Pulmonary artery endothelial cell (primary cell): ENCODE measurements at regions not wholly inside any gene's neighbourhood (a gene's known extent, or its start where the extent isn't known, plus 50 kb on each side); places are given as distances from the start of the nearest gene placed in this dataset.

Experiments used
- DNase-seq: peaks from one replicate; pipeline ENCODE4 v3.0.0-alpha.2; 2011; ENCODE audit warnings: low read depth, low spot score

DNA sequence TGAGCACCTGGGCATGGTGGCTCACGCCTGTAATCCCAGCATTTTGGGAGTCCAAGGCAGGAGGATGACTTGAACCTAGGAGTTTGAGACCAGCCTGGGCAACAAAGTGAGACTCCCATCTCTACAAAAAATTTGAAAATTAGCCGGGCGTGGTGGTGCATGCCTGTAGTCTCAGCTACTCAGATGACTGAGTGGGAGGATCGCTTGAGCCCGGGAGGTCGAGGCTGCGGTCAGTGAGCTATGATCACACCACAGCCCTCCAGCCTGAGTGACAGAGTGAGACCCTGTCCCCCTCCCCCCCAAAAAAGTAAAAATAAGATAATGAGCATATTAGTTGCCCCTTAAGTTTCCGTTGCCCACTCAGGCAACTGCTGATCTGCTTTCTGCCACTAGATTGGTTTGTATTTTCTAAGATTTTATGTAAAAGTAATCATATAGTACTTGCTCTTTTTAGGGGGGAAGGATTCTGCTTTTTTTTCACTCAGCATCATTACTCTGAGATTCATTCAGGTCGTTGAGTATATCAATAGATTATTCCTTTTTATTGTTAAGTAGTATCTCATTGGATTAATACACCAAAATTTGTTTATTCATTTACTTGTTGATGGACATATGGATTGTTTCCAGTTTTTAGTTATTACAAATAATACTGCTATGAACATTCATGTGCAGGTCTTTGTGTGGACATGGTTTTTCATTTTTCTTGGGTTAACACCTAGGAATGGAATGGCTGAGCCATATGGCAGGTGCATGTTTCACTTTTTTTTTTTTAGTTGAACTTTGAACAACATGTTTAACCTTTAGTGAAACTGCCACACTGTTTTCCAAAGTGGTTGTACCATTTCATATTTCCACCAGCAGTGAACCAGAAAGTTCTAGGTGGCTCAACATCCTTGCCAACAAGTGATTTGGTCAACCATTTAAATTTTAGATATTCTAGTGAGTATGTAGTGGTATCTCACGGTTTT lies 75.0 kb upstream of the SPRED2 start:
- no peak for DNase-seq

DNA sequence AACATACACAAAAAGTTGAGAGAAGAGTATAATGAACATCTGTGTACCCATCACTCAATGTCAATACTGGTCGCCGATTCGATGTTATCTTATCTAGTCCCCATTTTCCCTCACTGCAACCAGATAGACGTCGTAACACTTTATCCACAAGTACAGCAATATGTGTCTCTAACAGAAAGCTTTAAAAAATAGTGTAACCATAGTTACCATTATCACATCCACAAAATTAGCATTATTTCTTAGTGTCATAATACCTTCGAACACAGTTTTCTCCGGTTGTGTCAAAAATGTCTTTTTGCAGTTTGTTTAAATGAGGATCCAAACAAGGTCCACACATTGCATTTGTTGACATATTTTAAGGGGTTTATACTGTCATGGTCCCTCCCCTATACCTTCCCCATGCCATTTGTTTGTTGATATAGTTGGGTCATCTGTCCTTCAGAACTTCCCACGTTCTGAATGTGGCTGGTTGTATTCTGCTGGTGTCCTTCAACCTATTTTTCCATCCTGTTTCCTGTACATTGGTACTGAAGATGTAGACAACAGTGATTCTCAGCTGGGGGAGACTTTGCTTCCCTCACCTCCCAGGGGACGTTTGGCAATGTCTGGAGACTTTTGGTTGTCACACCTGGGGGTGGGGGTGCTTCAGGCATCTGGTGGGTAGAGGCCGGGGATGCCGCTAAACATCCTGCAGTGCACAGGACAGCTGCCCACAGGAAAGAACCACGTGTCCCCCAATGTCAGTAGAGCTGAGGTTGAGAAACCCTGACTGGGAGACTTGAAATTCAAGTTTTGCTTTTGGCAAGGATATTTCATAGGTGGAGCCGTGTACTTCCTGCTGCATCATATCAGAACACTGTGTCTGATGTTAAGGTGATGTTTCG lies 72.7 kb upstream of the SPRED2 start:
- no peak for DNase-seq

DNA sequence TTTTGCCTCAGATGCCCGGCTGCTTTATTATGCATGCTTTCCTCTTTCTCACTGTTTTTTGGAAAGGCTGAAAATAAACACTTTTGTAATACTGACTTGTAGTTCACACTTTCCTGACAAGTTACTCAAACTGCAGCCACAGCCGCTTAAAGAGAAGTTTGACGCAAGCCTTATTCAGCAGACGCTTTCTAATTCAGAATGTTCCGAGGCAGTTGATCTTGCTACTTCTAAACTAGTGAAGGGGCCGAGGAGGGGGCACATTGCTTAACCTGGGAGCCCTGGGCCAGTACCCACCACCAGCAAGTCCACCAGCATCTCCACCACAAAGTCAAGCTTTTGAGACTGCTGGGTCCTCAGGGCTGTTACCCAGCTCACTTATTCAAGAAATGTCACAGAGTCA lies 71.8 kb upstream of the SPRED2 start:
- DNase-seq, result no peak

- no peak for DNase-seq
Measured at GRCh38 chr2:65503746-65504145, 71.3 kb upstream of the SPRED2 start.

- DNase-seq, result no peak
Measured at GRCh38 chr2:65501836-65502235, 69.4 kb upstream of the SPRED2 start.

GRCh38 chr2:65501074-65501473 lies 68.7 kb upstream of the SPRED2 start:
- DNase-seq, result no peak

DNA sequence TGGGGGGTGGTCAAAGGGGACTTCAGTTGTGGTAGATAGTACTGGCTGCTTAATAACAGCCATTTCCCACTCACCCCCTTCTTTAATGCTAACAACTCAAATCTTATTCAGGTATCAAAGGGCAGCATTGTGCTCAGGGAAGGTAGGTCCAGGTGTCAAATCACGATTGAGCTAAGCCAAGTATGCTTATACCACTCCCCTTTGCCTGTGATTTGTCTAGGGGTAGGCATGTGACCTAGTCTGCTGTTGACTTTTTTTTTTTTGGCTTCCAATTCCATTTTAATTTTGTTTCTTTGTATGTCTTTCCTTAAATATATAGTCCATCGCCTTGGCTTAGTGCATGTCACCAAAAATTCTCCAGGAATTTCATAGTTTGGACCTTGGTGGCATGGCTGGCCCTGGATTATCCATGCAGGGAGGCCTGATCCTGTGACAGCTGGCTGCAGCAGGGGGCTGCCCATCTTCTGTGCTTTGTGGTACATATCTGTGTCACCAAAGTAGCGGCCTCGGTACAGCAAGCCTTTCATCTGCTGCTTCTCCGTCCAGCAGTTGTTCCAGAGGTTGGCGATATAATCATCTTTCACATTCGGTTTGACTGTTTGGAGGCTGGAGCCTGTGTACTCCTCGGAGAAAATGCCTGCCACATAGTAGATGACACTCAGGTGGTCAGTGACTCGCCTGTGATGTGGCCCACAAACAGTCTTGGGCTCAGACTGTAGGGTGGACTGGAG lies 68.1 kb upstream of the SPRED2 start:
- DNase-seq, result no peak

- no peak for DNase-seq
Measured at GRCh38 chr2:65499216-65499615, 66.8 kb upstream of the SPRED2 start.

DNA sequence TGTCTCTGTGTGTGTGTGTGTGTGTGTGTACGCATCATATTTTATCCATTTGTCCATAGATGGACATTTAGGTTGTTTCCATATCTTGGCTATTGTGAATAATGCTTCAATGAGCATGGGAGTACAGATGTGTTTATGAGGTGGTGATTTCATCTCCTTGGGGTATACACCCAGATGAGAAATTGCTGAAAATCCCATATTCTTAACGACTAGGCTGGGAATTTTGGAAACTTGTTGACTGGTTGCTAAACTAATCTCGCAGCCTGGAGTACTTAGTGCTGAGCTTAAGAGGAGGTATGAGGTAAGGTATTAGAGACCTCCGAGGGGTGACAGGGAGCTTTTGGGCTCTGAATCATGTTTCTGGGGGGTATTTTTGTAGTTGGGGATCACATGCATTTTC lies 66.0 kb upstream of the SPRED2 start:
- no peak for DNase-seq

DNA sequence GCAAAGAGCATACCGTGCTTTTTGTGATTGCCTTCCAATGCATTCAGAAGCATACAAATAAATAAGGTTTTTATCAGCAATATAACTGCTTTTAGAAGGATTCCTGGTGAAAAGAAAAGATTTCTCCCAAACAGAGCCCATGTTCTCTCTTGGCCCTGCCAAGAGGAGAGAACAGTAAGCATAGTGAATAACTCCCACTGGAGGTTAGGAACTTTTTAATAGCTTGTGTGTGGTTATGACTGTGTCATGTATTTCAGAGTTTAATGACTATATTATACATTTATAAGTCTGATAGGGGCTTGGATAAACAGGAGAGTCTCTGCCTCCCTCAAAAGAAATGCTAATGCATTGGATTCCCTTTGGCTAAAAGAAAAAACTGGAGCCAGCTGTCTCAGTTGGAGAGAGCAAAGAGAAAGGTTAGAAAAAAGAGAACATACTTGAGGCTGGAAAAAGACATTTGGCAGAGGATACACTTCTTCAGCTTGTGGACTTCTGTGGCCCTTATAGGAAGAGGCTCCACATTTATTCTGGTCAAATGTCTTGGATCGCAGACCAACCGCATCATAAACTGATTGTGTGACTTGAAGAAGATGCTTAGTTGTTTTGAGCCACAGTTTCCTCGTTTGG lies 63.0 kb upstream of the SPRED2 start:
- no peak for DNase-seq

DNA sequence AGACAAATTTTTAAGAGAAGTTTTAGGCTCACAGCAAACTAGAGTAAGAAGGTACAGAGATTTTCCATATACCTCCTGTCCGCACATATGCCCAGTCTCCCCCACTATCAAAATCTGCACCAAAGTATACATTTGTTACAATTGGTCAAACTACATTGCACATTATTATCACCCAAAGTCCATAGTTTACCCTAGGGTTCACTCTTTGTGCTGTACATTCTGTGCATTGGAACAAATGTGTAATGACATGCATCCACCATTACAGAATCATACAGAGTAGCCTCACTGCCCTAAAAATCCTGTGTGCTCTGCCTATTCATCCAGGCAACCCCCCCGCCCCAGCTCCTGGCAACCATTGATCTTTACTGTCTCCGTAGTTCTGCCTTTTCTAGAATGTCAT lies 61.7 kb upstream of the SPRED2 start:
- no peak for DNase-seq

DNA sequence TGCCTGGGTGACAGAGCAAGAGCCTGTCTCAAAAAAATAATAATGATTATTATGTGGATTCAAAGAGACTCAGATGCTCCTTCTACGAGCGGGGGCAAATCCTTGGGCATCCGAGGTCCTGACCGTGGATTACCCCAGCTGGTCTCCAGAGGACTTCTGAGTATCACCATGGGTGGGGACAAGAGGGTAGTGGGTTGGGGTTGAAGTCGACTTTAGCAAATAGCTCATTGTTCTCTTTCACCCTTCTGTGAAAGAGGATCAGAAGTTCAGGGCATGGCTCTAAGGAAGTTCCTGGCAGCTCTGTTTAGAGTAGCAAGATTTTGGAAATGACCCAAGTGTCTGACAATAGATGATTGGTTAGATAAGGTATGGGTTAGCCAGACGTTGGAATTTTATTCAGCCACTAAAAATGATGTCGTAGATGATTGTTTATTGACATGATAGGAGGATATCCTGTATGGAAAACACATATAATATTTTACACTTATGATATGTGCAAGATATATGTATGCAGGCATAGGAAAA lies 59.0 kb upstream of the SPRED2 start:
- DNase-seq, result no peak

- DNase-seq, result no peak
Measured at GRCh38 chr2:65490222-65490621, 57.8 kb upstream of the SPRED2 start.

GRCh38 chr2:65489269-65489668 lies 56.9 kb upstream of the SPRED2 start:
- DNase-seq, result no peak

DNA sequence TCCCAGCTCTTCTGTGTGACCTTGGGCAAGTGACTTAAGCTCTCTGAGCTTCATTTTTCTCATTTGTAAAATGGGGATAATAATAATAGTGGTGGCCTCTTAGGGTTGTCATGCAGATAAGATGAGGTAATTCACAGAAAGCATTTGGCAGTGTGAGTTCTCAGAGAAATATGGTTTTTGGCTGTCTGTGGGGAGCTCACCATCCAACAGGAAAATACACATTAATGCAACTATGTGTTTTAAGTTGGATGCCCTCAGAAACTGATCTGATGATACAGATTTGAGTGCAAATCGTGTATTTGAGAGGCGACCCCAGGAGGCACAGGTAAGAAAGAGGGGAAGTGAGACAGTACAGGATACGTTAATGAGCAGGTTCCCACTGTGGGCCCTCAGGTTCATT lies 56.1 kb upstream of the SPRED2 start:
- no peak for DNase-seq

DNA sequence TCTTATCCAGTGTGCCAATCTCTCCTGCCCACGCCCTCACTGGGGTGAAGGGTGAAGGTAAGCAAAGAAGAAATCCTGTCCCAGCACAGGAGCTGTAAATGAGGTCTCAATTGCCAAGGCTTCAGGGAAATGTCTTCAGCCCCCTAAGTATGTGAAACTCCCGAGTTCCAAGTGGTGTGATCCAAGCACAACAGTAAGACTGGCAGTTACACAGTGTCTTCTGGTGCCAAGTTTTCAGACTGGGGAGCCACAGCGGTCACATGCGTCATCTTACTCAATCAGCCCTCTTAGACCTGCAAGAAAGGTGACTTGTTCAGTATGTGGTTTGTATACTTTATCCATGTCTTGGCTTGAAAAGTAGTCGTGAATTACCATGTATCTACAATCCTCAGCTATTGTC lies 55.0 kb upstream of the SPRED2 start:
- no peak for DNase-seq

GRCh38 chr2:65486802-65487201 lies 54.4 kb upstream of the SPRED2 start:
- no peak for DNase-seq

GRCh38 chr2:65486282-65486681 lies 53.9 kb upstream of the SPRED2 start:
- DNase-seq, result no peak

GRCh38 chr2:65485839-65486238 lies 53.4 kb upstream of the SPRED2 start:
- DNase-seq, result no peak

DNA sequence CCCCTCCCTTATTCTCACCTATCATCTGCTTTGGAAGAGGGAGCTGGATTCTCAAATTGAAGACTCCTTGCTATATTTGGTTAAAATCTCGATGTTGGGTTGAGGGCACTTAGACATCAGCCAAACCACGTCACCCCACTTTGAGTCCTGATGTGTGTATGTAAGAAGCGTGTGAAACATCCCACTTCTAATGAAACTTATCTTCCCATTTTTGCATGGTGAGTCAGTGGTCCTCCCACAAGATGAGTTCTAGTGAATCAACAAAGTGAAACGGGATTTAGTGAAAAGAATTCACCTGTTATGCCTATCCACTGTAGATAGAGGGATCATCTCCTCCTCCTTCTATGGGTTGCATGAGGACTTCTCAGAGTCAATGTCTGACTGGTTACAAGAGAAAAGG lies 51.4 kb upstream of the SPRED2 start:
- DNase-seq, result no peak

- DNase-seq, result no peak
Measured at GRCh38 chr2:65482971-65483370, 50.6 kb upstream of the SPRED2 start.
